UCSD-AML1 (cell line): ENCODE measurements at regions not wholly inside any gene's neighbourhood (a gene's known extent, or its start where the extent isn't known, plus 50 kb on each side); places are given as distances from the start of the nearest gene placed in this dataset.

Experiments
- DNase-seq: peaks from one replicate; lab custom pipeline; 2025; ENCODE audit not compliant: unreplicated experiment; lab: John Stamatoyannopoulos, UW

DNA sequence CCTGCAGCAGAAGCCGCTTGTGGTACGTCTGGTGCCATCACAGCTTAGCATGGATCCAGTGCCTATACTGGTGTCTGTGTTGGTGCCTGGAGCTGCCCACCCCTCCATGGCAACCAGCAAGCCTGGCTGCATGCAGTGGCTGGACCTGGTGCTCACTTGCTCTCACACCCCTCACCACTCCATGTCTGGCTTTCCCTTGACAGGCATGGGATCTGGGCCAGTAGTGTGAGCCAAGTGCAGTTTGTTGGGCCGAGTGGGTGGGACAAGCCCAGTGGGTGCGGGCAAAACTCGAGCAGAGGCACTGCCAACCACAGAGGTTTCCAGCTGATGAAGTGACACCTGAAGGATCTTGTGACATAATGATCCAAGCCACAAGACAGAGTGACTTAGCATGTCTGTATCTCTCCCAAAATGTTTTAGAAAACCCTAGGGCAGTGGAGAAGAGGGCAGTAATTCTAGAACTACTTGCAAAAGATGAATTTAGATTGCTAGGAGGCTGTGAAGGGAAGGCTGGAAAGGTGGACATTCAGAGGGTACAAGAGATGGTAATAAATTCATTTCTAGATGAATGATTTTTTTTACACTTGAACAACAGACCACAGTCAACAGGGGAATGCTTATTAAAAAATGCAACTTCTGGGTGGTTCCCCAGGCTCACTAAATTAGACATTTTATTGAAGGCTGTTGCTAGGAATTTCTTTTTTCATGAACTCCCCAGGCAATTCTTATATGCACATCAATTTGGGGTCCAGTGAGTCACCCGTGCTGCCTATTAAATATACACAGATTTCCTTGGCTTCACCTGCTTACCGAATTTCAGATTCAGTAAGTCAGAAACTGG, 660.3 kb downstream of the TLR4 start:
- DNase-seq, result no peak

DNA sequence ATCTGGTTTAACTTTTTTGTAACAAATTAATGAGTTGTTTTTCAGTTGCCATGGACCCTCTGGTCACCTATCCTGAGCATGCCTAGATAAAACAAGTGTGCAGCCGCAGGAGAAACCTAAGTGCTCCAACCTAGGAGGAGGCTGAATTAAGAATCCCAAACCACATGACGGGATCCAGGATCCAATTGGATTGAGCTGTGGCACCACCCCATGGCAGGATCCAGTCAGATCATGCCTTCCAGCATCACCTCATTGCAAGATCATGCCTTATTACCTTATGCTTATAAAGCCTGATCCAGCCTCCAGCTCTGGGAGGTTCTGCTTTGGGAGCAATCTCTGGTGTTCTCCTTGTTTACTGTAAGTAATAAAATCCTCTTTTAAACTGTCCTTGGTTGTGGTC, 662.0 kb downstream of the TLR4 start:
- no peak for DNase-seq

DNA sequence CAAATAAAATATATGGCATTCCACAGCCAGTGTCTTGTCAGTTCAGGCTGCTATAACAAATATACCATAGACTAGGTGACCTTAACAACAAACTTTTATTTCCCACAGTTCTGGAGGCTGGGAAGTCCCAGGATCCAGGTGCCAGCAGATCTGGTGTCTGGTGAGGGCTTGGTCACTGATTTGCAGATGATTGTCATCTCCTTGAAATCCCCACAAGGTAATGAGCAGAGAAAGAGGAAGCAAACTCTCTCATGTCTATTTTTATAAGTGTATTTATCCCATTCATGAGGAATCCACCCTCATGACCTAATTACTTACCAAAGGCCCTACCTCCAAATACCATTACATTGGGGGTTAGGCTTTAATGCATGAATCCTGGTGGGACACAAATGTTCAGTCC, 663.2 kb downstream of the TLR4 start:
- no peak for DNase-seq

DNA sequence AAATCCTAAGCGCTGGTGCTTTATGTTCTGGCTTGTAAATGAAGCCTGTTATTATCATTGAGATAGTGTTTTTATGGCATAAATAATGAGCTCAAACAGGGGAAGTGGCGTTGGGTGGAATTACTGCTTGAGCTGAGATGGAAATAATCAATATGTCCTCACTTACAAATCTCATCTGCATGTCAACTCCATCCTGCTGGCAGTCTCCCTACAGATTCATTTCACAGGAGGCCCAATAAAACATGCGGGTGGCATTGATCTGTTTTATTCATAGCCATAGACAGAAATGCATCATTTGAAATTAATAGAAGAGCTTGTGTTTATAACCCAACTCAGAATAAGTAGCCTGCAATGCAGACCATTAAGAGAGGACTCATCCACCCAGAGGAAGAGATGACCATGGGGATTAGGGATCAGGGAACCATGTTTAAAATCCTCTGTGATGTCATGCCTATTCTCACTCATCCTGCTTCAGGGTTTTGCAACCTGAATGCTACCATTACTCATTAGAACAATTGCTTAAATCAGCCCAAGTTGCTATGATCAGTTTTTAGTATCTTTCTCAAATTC, 680.4 kb downstream of the TLR4 start:
- DNase-seq, result no peak

DNA sequence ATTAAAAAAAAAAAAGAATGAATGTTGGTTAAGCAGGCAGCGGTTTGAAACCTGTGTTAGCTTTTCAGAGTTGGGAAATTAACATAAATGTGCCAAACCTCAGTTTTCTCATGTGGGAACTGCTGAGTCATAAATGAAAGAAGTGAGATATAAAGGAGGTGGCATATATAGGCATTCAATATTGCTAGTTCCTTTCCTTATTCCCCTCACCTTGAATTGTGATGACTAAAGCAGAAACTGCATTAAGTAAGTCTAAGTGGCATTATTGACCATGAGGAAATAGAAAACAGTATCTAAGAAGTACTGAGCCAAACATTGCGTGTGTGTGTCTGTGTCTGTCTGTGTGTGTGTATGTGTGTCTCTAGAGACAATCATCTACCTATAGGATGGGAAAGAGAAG, 691.2 kb downstream of the TLR4 start:
- DNase-seq, result no peak

DNA sequence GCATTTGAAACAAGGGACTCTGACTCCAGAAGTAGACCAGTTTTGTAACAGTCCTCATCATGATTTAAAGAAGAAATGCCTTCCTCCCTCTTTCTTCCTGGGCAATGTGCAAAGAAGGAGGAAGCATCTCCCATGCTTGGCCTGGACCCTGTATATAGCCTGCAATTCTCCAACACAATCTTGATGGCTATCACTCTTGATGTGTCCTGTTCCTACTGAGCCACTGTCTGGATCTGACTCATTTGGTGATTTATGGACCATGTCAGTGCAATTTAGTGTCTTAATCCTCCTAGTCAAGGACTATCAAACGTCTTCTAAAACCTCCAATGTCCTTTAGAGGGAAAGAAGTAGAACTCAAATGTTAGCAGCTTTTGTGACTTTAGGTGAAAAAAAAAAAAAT, 697.3 kb downstream of the TLR4 start:
- no peak for DNase-seq

DNA sequence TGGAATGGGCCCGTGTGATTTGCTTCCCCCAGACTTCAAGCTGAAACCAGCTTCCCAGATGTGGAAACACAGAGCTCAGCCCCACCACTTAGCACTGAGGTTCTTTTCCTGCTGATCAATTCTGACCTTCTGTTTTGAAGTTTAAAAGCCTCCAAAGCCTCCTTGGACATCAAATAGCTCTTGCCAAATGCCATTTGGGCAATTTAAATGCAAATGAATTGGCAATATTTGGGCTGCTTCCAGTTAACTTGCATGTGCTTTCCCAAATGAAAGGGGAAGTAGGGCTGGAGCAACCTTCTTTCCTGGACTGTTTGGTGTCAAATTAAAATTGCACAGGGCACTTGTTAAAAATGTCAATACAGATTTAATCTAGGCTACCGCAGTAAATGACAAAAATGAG, 710.5 kb downstream of the TLR4 start:
- DNase-seq, result no peak

DNA sequence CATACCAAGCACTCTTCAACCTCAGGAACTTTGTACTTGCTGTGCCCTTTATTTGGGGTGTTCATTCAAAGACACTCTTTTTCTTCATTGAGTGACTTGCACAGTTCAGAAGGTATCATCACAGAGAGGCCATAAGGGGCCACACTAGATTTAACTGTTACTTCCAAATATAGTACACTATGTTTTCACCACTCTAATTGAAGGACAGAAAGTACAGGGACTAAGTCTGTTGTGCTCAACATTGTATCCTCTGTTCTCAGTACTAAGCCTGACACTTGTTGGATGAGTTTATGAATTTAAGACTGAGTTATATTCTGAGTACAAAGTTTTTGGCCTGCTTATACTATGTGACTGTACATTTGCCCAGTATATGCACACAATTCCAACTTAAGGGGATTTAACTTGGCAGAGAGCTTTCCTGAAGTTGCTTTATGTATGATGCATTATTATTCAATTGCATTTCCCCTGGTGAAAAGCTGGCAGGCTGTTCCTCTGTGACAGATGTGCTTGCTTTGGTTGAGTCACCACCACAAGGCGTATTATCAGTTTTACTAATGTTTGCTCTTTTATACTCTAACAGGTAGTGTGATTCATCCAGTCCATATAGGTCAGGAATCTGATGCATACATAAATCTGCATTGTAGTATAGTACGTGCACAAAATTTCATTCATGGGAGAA, 714.8 kb downstream of the TLR4 start:
- no peak for DNase-seq

DNA sequence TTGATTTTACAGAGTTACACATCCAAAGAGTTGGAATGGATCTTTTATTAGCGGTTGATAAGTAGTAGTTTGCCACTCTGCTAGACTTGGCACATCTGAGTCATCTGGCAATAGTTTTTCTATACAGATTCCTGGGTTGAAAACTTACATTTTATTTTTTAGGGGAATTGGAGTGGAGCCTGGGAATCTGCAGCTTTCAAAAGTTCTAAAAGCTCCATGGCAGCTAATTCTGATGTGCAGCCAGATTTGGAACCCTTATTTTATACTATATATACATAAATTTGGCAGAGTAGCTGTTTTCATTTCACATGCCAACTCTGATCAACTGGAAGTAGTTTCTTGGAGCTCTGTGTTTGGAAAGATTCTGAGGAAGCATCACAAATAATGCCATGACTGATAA, 715.5 kb downstream of the TLR4 start:
- no peak for DNase-seq

DNA sequence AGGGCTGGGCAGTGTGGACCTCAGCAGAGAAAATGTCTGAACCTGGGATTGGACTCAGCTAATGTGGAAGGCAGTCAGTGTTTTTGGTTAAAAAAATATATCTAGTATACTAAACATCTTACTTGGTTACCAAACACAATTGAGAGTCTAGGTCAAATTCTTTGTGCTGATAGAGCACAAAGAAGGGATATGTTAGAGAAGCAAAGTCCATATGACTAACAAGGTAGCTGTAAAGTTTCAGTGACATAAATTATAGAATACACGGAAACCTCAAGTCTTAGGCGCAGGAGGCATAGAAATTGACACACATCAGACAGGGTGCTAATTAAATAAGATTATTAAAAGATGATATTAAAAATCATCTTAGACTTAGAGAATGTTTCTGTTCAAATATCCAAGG, 718.3 kb downstream of the TLR4 start:
- DNase-seq, result no peak

DNA sequence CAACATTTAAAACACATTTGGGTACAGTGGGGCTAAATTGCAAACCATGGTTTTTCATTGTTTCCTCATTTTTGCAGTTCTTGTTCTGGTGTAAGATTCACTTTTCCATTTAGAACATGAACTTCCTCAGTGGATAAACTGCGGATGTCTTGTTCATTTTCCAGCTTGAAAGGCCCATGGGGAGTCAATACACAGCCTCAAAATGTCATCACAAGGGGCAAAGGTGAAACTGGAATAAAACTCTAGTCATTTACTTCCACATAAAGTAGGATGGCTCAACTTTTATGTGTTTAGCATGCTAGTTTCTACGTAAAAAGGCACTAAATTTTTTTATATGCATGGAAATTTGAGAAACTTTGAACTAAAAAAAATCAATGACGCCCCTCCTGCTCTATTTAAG, 718.8 kb downstream of the TLR4 start:
- DNase-seq, result no peak

DNA sequence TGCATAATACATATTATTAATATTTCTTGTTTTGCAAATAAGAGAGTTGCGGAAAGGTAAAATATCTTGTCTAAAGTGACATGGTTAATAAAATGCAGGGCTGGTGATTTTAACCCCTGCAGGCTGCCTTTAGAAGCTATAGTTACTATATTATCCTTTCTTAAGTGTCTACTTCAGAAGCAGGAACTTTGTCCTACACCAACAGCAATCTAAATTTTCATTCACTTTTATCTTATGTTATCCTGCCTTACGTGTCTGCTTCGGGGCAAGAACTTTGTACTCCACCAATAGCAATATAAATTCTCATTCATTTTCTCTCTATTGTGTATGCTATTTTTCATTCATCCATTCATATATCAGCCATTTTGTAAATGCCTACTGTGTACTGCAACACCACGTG, 719.5 kb downstream of the TLR4 start:
- no peak for DNase-seq

DNA sequence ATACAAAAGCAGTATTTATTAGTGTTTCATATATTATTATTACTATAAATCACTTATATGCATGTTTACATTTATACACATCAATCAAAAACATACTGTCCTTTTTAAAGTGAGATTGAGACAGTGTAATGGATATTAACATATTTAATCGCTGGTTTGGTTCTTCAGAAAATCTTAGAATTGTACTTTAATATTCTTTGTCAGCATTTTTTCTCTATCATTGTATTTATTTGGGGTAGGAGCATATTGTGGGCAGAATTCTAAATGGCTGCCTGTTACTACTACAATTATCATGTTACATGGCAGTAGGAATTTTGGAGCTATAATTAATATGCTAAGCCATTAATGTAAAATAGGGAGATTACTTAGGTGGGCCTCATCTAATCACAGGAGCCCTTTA, 722.6 kb downstream of the TLR4 start:
- no peak for DNase-seq

DNA sequence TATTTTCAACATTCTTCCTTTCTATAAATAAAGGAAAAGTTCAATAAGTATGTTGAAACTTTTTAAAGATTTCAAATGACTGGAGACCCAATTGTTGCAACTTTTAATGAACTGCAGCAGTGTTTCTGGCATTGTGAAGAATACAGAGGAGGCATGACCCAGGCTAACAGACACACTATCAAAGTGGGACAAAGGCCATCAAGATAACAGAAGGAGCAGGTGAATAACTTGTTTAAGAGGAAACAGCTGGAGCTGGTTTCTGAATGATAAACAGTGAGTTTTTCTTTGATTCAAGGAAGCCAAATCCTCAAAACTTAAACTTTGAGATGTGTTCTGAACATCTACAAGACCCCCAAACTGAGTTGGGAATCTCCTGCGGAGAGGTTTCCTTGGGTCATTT, 734.6 kb downstream of the TLR4 start:
- no peak for DNase-seq

DNA sequence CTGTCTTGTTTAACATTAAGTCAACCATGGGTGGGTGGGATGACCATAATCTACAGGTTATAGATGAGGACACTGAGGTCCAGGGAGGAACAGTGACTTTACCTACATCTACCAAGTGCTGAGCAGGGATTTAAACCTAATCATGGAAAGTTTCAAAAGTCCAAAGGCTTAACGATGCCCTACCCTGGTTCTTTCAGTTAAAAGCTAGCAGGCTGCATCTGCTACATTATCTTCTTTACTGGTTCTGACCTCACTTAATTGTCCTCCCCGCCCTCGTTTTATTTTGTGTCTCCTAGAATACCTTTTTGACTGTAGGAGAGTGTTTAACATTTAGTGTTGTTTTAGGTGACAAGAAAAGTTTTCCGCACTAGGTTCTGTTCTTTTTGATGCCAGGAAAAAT, 735.2 kb downstream of the TLR4 start:
- DNase-seq, result no peak

DNA sequence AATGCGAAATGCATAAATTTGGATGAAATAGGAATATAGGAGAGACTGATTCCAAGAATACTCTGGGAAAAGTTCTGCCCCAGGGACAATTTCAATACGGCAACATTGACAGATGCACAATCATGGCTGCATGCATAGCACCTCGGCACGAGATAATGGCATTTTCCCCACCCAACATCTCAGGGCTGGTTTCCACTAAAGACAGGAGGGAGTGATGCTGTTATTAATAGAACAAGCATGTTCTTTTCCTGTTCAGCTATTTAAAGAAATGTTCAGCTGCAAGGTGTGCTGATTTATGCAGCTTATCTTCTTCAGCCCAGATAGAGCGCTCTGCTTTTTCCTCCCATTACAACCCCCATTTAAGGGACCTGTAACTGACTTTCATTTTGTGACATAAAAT, 740.2 kb downstream of the TLR4 start:
- DNase-seq, result no peak

DNA sequence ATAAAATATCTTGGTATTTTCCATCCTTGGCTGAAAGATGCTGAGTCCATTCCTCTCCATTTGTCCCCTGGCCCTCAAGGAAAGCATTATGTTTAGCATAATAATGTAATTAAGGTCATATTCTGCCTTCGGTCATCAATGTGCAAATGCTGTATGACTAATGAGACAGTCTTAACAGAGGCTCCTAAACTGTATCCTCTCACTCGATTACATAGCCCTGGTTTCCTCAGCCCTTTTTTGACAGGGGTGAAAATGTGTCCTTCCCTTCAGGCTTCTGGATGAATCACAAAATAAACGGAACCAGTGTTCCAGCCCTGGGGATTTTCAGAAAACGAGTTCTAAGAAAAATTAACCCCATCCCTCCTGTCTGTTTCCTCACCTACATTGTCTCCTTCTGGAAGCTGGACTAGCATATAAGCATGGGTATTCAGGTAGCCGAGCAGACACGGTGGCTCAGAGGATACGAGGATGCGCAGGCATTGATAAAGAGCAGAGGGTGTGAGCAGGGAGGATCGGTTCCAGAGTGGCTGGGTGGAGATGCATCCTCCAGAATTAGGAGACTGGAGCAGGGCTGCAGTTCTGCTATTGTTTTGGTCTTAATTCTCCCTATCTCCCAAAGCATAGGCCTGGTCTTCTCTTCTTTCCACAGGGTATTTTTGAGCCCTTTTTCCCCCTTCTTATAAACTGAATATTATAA, 742.9 kb downstream of the TLR4 start:
- no peak for DNase-seq

DNA sequence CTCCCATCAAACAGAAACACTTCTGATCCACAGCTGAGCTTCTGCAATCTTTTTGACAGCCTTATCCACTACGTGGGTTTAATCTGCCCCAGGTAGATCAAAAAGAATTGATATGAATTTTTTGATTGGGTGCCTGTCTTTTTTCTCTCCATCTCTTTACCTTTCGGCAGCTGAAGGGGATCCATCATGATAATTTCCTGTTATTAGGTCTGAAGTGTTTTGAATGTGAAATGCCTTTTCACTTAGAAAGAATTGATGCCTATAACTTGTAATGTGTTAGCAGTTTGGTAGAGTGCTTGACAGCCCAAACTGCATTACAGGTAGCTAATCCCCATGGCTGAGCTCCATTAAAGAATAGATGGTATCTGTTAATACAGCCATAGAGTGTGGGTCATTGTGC, 745.4 kb downstream of the TLR4 start:
- DNase-seq, result no peak

DNA sequence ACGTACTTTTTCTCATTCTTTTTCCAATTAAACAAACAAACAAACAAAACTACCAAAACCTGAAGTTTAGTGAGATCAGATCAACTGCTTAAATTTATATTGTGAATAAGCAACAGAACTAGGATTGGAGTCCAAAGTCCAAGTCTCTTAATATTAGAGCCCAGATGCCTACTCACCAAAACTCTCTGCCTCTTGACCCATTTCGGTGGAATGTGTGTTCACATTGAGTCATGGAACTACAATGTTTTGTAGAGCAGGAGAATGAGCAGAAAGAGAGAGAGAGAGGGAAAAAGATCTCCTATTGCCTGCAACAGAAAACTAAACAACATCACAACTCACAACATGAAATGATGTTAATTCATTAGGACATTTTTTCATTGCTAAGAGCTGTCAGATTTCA, 751.1 kb downstream of the TLR4 start:
- no peak for DNase-seq

DNA sequence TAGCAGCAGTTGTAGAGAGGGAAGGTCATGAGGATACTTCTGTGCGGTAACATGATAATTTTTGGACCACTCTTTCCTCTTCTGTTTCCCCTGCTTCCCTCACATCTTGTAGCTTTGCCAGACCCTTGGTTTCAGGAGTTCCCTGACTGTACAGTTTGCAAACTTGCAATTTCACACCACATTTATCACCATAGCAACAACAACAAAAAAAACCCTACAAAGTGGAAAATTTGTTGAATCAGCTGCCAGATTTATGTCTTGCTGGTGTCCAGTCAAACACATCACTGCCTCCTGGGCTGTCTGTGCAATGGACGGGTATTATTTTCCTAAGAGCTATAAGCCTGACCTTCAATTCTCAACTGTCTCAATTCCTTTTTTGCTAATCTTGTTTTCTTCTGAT, 751.6 kb downstream of the TLR4 start:
- DNase-seq, result no peak

DNA sequence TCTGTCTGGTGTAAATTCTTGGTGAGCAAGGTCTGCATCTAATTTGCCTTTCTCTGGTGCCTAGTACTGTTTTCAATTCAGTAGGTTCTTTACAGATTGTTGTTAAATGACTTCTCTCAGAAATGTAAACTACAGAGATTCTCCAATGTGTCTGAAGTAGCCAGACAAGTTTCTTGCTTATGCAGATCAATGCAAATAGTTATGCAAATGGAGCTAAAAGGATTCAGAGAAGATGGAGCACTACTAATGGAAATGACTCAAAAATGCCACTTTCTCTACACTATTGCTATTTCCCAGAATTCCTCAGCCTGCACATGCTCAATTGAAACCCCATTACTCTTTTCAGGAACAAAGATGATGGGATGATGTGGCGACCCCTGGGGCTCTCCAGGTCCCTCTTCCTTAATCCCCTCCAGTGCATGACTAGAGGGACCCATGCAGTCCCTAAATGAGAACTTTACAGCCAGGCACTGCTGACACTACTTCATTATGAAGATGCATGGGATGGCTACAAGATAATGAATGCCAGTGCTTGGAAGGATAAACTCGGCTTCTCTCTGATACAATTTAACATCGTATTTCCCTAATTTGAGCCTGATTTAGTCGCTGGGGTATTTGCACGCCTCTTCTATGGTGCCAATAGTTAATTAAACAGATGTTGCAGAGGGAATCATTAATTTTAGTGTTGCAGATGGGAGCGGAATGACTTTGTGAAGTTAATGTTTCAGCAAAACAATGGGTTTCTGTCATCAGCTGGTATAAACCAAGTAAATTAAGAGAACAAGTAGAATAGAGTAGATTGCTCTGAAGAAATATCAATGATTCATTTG, 753.2 kb downstream of the TLR4 start:
- DNase-seq, result no peak
